ENCODE measurements at regions not wholly inside any gene's neighbourhood (a gene's known extent, or its start where the extent isn't known, plus 50 kb on each side); places are given as distances from the start of the nearest gene placed in this dataset.
A peak's percentile ranks its signal among the peaks of the same experiment; 100 is the strongest.

- TF ChIP-seq TSHZ2 (CRISPR knock-in tag; IDR thresholded peaks at IDR 0.05) = no peak
Measured at GRCh38 chr1:172822886-172823285, 164.0 kb downstream of the FASLG start (continued).

DNA sequence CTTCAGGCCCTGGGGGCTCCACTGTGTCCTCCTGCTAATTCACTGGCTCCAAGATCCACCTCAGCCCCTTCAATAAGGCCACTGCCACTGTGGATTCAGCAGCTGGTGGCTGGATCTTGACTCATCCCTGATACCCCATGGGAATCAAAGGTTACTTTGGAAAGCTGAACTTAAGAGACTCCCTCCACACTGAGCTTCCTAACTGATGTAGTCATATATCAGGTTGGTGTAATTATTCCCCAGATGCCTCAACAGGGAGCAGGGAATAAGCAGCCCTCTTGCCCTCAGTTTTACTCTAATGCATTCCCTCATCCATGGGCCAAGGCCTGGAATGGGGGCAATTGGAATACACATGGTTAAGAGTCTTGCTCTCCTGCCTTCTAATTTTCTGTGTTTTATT is 164.6 kb downstream of the FASLG start:
- no peak for TF ChIP-seq RARB (CRISPR knock-in tag; IDR thresholded peaks at IDR 0.05)
- TF ChIP-seq ESRRG (CRISPR knock-in tag; IDR thresholded peaks at IDR 0.05) = no peak
- no peak for TF ChIP-seq PPARA (CRISPR knock-in tag; IDR thresholded peaks at IDR 0.05; ENCODE audit: borderline replicate concordance)
- TF ChIP-seq ARNTL (CRISPR knock-in tag; IDR thresholded peaks at IDR 0.05; ENCODE audit: borderline replicate concordance, low read depth) = no peak
- TF ChIP-seq ZFP30 (CRISPR knock-in tag; IDR thresholded peaks at IDR 0.05) = no peak
- TF ChIP-seq TCF4 (CRISPR knock-in tag; IDR thresholded peaks at IDR 0.05; ENCODE audit: borderline replicate concordance) = no peak
- no peak for TF ChIP-seq ZFP3 (CRISPR knock-in tag; IDR thresholded peaks at IDR 0.05)
- no peak for ATAC-seq

GRCh38 chr1:172824209-172824608 is 165.3 kb downstream of the FASLG start:
- no peak for TF ChIP-seq PATZ1 (CRISPR knock-in tag; IDR thresholded peaks at IDR 0.05; ENCODE audit: borderline replicate concordance)
- no peak for TF ChIP-seq PPARA (CRISPR knock-in tag; IDR thresholded peaks at IDR 0.05; ENCODE audit: borderline replicate concordance)
- TF ChIP-seq ESRRG (CRISPR knock-in tag; IDR thresholded peaks at IDR 0.05) = no peak
- TF ChIP-seq, protein P1, sequence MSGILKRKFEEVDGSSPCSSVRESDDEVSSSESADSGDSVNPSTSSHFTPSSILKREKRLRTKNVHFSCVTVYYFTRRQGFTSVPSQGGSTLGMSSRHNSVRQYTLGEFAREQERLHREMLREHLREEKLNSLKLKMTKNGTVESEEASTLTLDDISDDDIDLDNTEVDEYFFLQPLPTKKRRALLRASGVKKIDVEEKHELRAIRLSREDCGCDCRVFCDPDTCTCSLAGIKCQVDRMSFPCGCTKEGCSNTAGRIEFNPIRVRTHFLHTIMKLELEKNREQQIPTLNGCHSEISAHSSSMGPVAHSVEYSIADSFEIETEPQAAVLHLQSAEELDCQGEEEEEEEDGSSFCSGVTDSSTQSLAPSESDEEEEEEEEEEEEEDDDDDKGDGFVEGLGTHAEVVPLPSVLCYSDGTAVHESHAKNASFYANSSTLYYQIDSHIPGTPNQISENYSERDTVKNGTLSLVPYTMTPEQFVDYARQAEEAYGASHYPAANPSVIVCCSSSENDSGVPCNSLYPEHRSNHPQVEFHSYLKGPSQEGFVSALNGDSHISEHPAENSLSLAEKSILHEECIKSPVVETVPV (CRISPR knock-in tag; IDR thresholded peaks at IDR 0.05) = no peak
- no peak for TF ChIP-seq ZFP30 (CRISPR knock-in tag; IDR thresholded peaks at IDR 0.05)
- TF ChIP-seq CSDC2 (CRISPR knock-in tag; IDR thresholded peaks at IDR 0.05) = no peak
- no peak for ATAC-seq

DNA sequence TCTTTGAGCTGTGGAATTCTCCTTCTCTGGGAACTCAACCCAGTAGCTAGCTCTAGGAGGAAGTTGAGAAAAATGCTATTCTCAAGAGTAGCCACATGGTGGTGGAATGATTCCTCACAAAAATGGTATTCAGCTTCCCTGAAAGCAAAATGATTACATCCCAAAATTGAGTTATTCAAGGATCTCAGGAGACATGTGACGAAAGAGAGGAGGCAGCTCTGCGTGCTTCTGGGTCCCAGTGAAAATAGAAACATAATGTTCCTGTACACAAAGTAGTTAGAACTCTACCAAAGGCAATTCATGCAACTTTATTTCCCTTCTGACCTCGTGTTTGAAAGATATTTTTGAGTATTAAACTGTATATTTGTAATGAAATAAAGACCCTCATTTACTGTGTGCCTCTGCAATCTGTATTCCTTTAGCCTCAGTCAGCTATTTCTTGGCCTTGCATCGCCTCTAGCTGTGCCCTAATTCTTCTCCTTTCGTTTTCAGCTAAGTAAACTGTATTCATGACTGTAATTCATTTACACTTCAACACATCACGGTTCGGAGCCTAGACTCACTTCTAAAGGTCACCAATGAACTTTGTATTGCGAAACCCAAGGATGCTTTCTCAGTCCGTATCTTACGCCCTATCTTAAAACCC is 167.3 kb downstream of the FASLG start:
- peak; percentile 89 for ATAC-seq
- TF ChIP-seq ZNF8 (CRISPR knock-in tag; IDR thresholded peaks at IDR 0.05) (no peak), PPARA (CRISPR knock-in tag; IDR thresholded peaks at IDR 0.05; ENCODE audit: borderline replicate concordance) (no peak), ZC3H10 (CRISPR knock-in tag; IDR thresholded peaks at IDR 0.05) (no peak), PATZ1 (CRISPR knock-in tag; IDR thresholded peaks at IDR 0.05; ENCODE audit: borderline replicate concordance) (no peak), SNAI2 (CRISPR knock-in tag; IDR thresholded peaks at IDR 0.05) (no peak), ISL1 (CRISPR knock-in tag; IDR thresholded peaks at IDR 0.05) (no peak)
- TF ChIP-seq, protein P2, sequence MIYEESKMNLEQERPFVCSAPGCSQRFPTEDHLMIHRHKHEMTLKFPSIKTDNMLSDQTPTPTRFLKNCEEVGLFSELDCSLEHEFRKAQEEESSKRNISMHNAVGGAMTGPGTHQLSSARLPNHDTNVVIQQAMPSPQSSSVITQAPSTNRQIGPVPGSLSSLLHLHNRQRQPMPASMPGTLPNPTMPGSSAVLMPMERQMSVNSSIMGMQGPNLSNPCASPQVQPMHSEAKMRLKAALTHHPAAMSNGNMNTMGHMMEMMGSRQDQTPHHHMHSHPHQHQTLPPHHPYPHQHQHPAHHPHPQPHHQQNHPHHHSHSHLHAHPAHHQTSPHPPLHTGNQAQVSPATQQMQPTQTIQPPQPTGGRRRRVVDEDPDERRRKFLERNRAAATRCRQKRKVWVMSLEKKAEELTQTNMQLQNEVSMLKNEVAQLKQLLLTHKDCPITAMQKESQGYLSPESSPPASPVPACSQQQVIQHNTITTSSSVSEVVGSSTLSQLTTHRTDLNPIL (CRISPR knock-in tag; IDR thresholded peaks at IDR 0.05; ENCODE audit: low read depth) = no peak

DNA sequence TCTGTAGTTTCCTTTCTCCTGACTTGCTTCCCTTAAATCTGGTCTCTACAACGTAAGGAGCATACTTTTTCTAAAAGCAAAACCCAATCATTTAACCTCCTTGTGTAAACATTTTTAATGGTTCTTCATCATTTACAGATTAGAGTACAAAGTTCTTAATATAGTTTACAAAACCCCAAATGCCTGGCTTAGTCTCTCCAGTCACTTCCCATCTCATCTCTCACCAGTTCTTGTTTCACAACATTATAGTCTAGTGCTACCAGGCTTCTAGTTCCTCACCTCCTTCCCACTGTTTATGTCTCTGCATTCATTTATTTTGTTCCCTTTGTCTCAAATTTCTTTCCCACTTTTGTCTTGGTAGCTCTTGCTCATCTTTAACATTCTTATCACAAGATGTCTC is 168.4 kb downstream of the FASLG start:
- ATAC-seq = no peak
- TF ChIP-seq PATZ1 (CRISPR knock-in tag; IDR thresholded peaks at IDR 0.05; ENCODE audit: borderline replicate concordance) (no peak), RARB (CRISPR knock-in tag; IDR thresholded peaks at IDR 0.05) (no peak), ISL1 (CRISPR knock-in tag; IDR thresholded peaks at IDR 0.05) (no peak), TSHZ2 (CRISPR knock-in tag; IDR thresholded peaks at IDR 0.05) (no peak), TCF4 (CRISPR knock-in tag; IDR thresholded peaks at IDR 0.05; ENCODE audit: borderline replicate concordance) (no peak), BACH2 (CRISPR knock-in tag; IDR thresholded peaks at IDR 0.05; ENCODE audit: borderline replicate concordance) (no peak), ZFP30 (CRISPR knock-in tag; IDR thresholded peaks at IDR 0.05) (no peak), ZC3H10 (CRISPR knock-in tag; IDR thresholded peaks at IDR 0.05) (no peak), ARNTL (CRISPR knock-in tag; IDR thresholded peaks at IDR 0.05; ENCODE audit: borderline replicate concordance, low read depth) (no peak)
